Keratinocyte (primary cell): ENCODE measurements at regions not wholly inside any gene's neighbourhood (a gene's known extent, or its start where the extent isn't known, plus 50 kb on each side); places are given as distances from the start of the nearest gene placed in this dataset.

Experiments used
- DNase-seq: peaks from one replicate; pipeline ENCODE4 v3.0.0-alpha.2; 2011; ENCODE audit warnings: low read depth, missing footprints, low spot score
- FAIRE-seq: peaks from 2 replicates; lab custom pipeline; 2011; peaks lifted over from hg19 to GRCh38; lab: Jason Lieb, UNC
- H2AFZ ChIP-seq: 2 replicates; pipeline ENCODE4 v1.6.0; 2012; ENCODE audit warnings: low read length, control low read depth, inconsistent platforms; ENCODE audit not compliant: control insufficient read depth
- H3K27ac ChIP-seq: 2 replicates; pipeline ENCODE4 v1.5.1; 2011; ENCODE audit warnings: low read length; ENCODE audit not compliant: control insufficient read depth, insufficient read depth
- H3K27me3 ChIP-seq: 3 replicates; pipeline ENCODE4 v1.6.0; 2011; ENCODE audit warnings: low read length; ENCODE audit not compliant: control insufficient read depth, insufficient read depth; ENCODE audit errors: extremely low read depth
- H3K36me3 ChIP-seq, 2 experiments: 2 replicates in 1 of 2; 3 replicates in 1 of 2; pipeline ENCODE4 v1.5.1; 2011; ENCODE audit warnings: low read length in 2 of 2, mild to moderate bottlenecking in 1 of 2; ENCODE audit not compliant: control insufficient read depth in 2 of 2, insufficient read depth in 2 of 2; ENCODE audit errors: extremely low read depth in 1 of 2
- H3K4me1 ChIP-seq: 3 replicates; pipeline ENCODE4 v1.5.1; 2011; ENCODE audit warnings: low read length; ENCODE audit not compliant: control insufficient read depth, insufficient read depth; ENCODE audit errors: extremely low read depth
- H3K4me2 ChIP-seq: 3 replicates; pipeline ENCODE4 v1.6.0; 2011; ENCODE audit warnings: low read depth, low read length; ENCODE audit not compliant: control insufficient read depth, insufficient read depth; ENCODE audit errors: extremely low read depth
- H3K4me3 ChIP-seq, 3 experiments: fragments of 200-600 bp in 1 of 3; sonication (generic) in 1 of 3; 2 replicates in 2 of 3; 3 replicates in 1 of 3; pipeline ENCODE4 v1.5.1; 2011 to 2016; ENCODE audit warnings: low read length in 3 of 3, mild to moderate bottlenecking in 3 of 3, control low read depth in 2 of 3, inconsistent platforms in 1 of 3, low read depth in 1 of 3, mixed read lengths in 1 of 3, mixed run types in 1 of 3, moderate library complexity in 1 of 3; ENCODE audit not compliant: control insufficient read depth in 2 of 3, insufficient read depth in 2 of 3; ENCODE audit errors: extremely low read depth in 1 of 3
- H3K79me2 ChIP-seq: 2 replicates; pipeline ENCODE4 v1.6.0; 2012; ENCODE audit warnings: low read length; ENCODE audit not compliant: control insufficient read depth, insufficient read depth
- H3K9ac ChIP-seq: 3 replicates; pipeline ENCODE4 v1.6.0; 2011; ENCODE audit warnings: low read length; ENCODE audit not compliant: control insufficient read depth, insufficient read depth; ENCODE audit errors: extremely low read depth
- H3K9me1 ChIP-seq: 3 replicates; pipeline ENCODE4 v1.6.0; 2011; ENCODE audit warnings: low read length; ENCODE audit not compliant: control insufficient read depth, insufficient read depth; ENCODE audit errors: extremely low read depth
- H3K9me3 ChIP-seq: 2 replicates; pipeline ENCODE4 v1.5.1; 2012; ENCODE audit warnings: low read depth, low read length; ENCODE audit not compliant: control insufficient read depth
- H4K20me1 ChIP-seq: 3 replicates; pipeline ENCODE4 v1.6.0; 2011; ENCODE audit warnings: low read length; ENCODE audit not compliant: control insufficient read depth, insufficient read depth; ENCODE audit errors: extremely low read depth
- CTCF ChIP-seq, 3 experiments: IDR thresholded peaks in 1 of 3; conservative IDR thresholded peaks in 1 of 3; optimal IDR thresholded peaks in 1 of 3; 2 replicates in 2 of 3; 3 replicates in 1 of 3; pipeline versions ENCODE3 to v1.5.1; 2011; ENCODE audit warnings: low read length in 3 of 3, mild to moderate bottlenecking in 3 of 3, moderate library complexity in 2 of 3, control low read depth in 1 of 3, inconsistent platforms in 1 of 3; ENCODE audit not compliant: insufficient read depth in 2 of 3; ENCODE audit errors: extremely low read depth in 1 of 3
- EZH2 ChIP-seq: IDR thresholded peaks from one replicate; pipeline ENCODE4 v1.6.1; 2012; ENCODE audit warnings: inconsistent platforms, mild to moderate bottlenecking, low read length, moderate library complexity
- dilution Hi-C: fragments of 300-500 bp; cut with MboI; formaldehyde crosslinking; loops from one replicate; pipeline ENCODE4 v1.7.0; 2020; ENCODE audit warnings: low sequenced_read_pairs; ENCODE audit not compliant: extremely low pct_ligation_motif_present

GRCh38 chr2:180644709-180645108, 335.7 kb upstream of the UBE2E3 start:
- Histone ChIP-seq H3K9me1 (no peaks in the 10 kb centered on the region), H3K4me1 (no peaks in the 10 kb centered on the region), H3K4me3 (no peak overlapping the region), H3K27ac (no peak overlapping the region), H3K36me3 (no peaks in the 10 kb centered on the region), H3K4me2 (no peak overlapping the region), H4K20me1 (no peaks in the 10 kb centered on the region), H3K9ac (no peak overlapping the region), H3K79me2 (no peaks in the 10 kb centered on the region), H3K27me3 (no peaks in the 10 kb centered on the region), H3K9me3 (no peaks in the 10 kb centered on the region), H2AFZ (no peak overlapping the region)
- FAIRE-seq (no peak), DNase-seq (no peak)
- TF ChIP-seq CTCF (optimal IDR thresholded peaks at IDR 0.05 in 1 of 3, IDR thresholded peaks at IDR 0.05 in 1 of 3, conservative IDR thresholded peaks at IDR 0.05 in 1 of 3; ENCODE audit: extremely low read depth in 1 of 3, insufficient read depth in 2 of 3, low read length in 3 of 3) (no peak), EZH2 (no peak)
- dilution Hi-C loops: no loop called here

DNA sequence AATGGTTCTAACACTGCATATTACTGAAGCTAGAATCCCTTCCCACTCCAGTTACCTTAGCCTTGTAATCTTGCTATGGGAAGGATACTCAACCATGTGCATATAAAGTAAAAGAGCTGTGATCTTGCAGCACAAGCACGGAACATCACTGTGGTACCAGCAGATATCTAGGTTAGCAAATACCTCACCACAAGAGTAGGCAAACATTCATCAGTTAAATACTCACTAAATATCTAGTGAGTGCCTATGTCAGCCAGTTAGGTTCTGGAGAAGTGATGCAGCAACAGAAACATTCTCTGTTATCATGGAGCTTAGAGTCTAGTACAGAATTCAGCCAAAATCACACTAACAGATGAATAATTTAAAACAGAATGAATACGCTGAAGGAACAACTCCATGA, 349.6 kb upstream of the UBE2E3 start:
- no peaks in the 10 kb centered on the region for H3K27me3 ChIP-seq
- peaks cover 5% of the 10 kb centered on the region for H3K4me1 ChIP-seq
- H4K20me1 ChIP-seq: no peaks in the 10 kb centered on the region
- no peak overlapping the region for H3K27ac ChIP-seq
- H3K79me2 ChIP-seq: no peaks in the 10 kb centered on the region
- no peak for DNase-seq
- H3K4me2 ChIP-seq: no peak overlapping the region
- no peak for FAIRE-seq
- TF ChIP-seq EZH2: no peak
- no peak for TF ChIP-seq CTCF (optimal IDR thresholded peaks at IDR 0.05 in 1 of 3, IDR thresholded peaks at IDR 0.05 in 1 of 3, conservative IDR thresholded peaks at IDR 0.05 in 1 of 3; ENCODE audit: extremely low read depth in 1 of 3, insufficient read depth in 2 of 3, low read length in 3 of 3)
- H3K36me3 ChIP-seq: no peaks in the 10 kb centered on the region
- H2AFZ ChIP-seq: no peak overlapping the region
- no peak overlapping the region for H3K4me3 ChIP-seq
- H3K9me1 ChIP-seq: no peaks in the 10 kb centered on the region
- dilution Hi-C loops: no loop called here
- H3K9ac ChIP-seq: no peak overlapping the region
- no peaks in the 10 kb centered on the region for H3K9me3 ChIP-seq
